Mesenteric fat pad (tissue), 1 donor: ENCODE measurements at regions not wholly inside any gene's neighbourhood (a gene's known extent, or its start where the extent isn't known, plus 50 kb on each side); places are given as distances from the start of the nearest gene placed in this dataset.

Experiments
- DNase-seq: peaks from one replicate; pipeline ENCODE4 v3.0.0-alpha.2; 2020; ENCODE audit warnings: low spot score
- donor health status: DM: yes; HTN: yes; CAD: no.

DNA sequence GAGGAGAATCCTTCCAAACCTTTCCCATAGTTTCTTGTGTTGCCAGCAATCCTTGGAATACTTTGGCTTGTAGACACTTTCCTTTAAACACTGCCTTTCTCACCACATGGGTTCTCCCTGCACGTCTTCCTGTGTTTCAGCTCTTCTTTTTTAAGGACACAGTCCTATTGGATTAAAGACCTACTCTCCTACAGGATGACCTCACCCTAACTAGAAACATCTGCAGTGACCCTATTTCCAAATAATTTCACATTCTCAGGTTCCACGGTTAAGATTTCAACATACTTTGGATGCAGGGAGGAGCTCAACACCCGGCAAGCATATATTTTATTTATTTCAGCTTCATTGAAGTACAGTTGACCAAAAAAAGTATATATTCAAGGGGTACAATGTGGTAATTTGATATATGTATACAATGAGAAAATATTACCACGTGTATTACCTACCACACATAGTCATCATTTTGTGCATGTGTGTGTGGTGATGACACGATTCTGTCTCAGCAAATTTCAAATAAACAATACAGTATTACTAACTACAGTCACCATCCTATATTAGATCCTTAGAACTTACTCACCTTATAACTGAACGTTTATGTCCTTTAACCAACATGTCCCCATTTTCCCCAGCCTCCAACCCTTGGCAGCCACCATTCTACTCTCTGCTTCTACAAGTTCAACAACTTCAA lies 745.0 kb downstream of the CBLN2 start:
- no peak for DNase-seq

GRCh38 chr18:71797554-71797953 lies 746.6 kb downstream of the CBLN2 start:
- no peak for DNase-seq

- DNase-seq: no peak
Observed at GRCh38 chr18:71784777-71785176, 759.4 kb downstream of the CBLN2 start.

- no peak for DNase-seq
Observed at GRCh38 chr18:71760541-71760940, 783.6 kb downstream of the CBLN2 start.

DNA sequence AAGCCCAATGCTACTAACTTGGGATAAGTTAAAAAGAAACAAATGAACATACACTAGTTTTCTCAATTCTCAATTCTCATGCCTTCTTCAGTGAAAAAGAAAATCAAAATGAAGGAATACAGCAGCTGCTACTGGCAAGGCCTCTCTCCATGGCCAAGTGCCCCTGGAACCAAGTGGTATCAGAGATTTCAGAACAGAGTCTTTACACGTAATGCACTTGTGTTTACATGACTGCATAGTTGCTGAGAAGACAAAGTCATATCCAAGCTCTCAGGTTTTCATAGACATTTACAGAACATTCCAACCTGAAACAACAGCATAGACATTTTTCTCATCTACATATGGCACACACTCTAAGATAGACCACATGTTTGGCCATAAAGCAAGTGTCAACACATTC lies 789.9 kb downstream of the CBLN2 start:
- no peak for DNase-seq

DNA sequence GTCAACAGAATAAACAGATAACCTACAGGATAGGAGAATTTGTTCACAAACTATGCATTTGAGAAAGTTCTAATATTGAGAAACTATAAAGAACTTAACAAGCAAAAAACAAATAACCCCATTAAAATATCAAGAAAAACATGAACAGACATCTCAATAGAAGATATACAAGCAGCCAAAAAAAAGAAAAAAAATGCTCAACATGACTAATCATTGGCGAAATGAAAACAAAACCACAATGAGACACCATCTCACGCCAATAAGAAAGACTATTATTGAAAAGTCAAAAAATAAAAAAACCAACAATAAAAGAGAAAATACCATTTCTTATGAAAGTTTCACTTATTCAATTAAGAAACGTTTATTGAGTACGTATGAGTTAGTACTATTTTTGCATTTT lies 800.5 kb downstream of the CBLN2 start:
- DNase-seq: no peak

- no peak for DNase-seq
Observed at GRCh38 chr18:71729611-71730010, 814.5 kb downstream of the CBLN2 start.

GRCh38 chr18:71727909-71728308 lies 816.2 kb downstream of the CBLN2 start:
- DNase-seq: no peak

GRCh38 chr18:71725256-71725655 lies 818.9 kb downstream of the CBLN2 start:
- DNase-seq: no peak

DNA sequence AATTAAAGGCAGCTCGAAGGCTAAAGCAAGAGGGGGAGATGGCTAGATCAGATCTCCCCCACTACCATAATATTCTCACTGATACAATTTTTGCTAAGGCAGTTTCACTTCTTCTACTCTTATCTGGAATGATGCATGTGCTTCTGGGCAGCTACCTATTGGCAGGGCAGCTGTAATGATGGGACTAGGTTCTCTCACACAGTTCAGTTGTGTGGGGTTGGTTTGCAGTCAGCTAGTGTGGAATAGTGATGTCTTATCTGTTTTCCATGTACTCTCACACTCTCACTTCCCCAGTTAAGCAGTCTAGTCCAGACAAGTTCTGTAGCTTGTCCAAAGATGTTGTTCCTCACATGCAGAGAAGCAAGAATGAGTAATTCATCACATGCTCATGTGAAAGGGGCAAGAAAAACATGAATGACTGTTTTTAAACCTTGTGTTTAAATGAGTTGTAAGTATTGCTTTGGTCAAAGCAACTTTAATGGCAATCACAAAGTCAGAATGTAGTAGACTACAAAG lies 836.1 kb downstream of the CBLN2 start:
- no peak for DNase-seq

GRCh38 chr18:71707400-71707799 lies 836.7 kb downstream of the CBLN2 start:
- no peak for DNase-seq

- DNase-seq: no peak
Observed at GRCh38 chr18:71689416-71690160, 854.6 kb downstream of the CBLN2 start.

DNA sequence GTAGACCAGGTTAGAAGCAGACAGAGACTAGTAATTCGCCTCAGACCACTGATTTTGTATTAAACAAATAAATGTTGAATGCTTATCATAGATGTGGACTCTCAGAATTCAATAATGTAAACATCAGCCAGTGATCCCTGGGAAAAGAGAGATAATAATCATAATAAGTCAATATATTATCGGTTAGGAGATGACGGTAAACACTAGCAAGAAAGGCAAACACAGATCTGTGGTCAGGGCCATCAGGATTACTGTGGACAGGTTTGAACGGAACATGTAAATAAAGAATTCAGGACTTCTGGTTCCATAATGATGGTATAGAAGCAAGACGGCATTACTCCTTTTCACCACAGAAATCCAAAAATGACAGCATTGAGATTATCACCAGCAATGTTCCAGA lies 861.6 kb downstream of the CBLN2 start:
- DNase-seq: no peak

- DNase-seq: no peak
Observed at GRCh38 chr18:71678144-71678543, 866.0 kb downstream of the CBLN2 start.

- DNase-seq: no peak
Observed at GRCh38 chr18:71673954-71674353, 870.2 kb downstream of the CBLN2 start.

DNA sequence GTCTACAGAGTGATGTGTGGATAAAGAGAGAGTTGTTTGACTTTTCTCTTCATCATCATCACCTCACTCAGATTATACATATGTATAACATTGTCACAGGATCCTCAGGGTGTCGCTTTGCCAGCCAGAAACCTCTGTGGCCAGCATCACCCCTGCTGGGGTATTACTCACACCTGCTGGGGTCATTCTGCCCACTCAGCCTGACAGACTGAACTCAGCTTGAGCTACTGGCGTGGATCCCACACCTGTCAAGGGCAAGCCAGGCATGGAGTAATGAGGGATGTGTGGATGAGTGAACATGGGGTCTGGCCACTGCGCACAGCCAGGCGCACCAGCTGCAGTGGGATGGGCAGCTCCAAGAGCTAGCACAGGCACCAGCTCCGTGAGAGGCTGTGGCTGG lies 870.6 kb downstream of the CBLN2 start:
- no peak for DNase-seq

DNA sequence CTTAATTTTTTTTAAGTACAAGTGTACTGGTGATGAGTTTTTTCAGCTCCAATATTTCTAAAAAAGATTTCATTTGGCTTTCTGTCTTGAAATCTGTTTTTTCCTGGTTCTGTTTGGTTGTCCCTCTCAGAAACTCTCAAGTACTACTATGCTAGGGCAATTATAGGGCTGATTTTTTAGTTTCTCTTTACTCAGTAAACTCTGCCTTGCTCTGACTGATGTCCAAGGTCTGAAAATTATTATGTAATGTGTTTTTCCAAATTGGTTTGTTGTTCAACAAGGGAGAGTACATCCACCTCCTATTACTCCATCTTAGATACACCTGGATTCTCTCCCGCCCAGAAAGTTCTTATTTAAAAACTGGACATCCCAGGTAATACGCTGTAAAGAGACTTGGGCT lies 877.7 kb downstream of the CBLN2 start:
- DNase-seq: no peak

- no peak for DNase-seq
Observed at GRCh38 chr18:71665131-71665530, 879.0 kb downstream of the CBLN2 start.

GRCh38 chr18:71643822-71644221 lies 900.3 kb downstream of the CBLN2 start:
- DNase-seq: no peak

DNA sequence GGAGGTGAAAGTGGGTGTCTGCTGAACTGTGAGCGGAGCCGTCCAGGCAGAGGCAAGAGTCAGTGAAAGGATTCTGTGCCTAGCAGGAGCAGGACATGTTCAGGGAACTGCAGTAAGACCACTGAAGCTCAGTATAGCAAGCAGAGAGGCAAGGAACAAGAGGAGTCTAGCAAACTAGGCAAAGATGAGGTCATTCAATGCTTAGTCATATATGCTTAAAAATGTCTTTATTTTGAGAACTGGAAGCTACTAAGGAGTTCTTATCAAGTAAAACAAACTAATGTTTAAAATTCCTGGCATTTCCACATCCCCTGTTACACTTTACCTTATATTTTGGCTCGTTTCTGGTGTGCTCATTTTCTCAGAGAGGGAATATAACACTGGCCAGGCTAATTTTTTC lies 913.4 kb downstream of the CBLN2 start:
- DNase-seq: no peak

GRCh38 chr18:71625556-71626090 lies 918.5 kb downstream of the CBLN2 start:
- no peak for DNase-seq

- no peak for DNase-seq
Observed at GRCh38 chr18:71598374-71598773, 945.8 kb downstream of the CBLN2 start.

DNA sequence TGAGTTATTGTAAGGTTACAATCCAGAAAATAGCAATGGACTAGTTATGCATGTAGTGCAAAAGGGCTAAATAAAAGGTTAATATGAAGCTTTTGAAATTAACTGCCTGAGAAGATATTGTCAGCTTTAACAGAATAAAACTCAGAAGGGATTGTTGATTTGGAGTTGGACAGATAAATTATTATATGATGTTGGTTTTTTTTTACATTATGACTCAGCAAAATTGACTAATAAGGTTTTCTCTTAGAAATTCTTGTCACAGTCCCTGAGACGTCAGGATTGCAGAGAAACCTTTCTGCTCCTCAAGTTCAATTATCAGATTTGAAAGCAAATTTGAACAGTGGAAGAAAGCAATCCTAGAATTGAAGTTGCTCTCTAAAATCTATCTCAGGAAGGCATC lies 946.9 kb downstream of the CBLN2 start:
- no peak for DNase-seq
